ENCODE measurements at regions not wholly inside any gene's neighbourhood (a gene's known extent, or its start where the extent isn't known, plus 50 kb on each side); places are given as distances from the start of the nearest gene placed in this dataset.

DNA sequence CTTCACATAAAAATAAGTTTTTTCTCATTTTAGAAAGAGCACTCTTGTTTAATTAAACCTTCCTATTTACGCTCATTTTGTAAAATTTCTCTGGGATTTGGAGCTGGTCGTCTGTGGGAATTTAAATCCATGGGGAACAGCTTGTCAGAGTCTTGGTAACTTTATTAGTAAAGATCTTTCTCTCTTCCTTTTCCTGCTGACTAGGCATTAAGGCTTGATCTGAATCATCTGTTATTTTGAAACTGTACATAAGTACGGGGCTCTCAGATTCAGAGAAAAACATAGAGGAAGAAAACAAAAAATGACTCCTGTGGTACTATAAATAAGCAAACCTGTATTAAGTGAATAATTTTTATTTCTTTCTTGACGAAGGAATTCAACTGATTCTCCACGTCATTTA, 150.2 kb downstream of the ST6GAL2 start:
- TF ChIP-seq CTCF (IDR thresholded peaks at IDR 0.05): no peak
- TF ChIP-seq POLR2A (IDR thresholded peaks at IDR 0.05): no peak
- no peak for TF ChIP-seq EP300 (IDR thresholded peaks at IDR 0.05)
